ENCODE measurements at regions not wholly inside any gene's neighbourhood (a gene's known extent, or its start where the extent isn't known, plus 50 kb on each side); places are given as distances from the start of the nearest gene placed in this dataset.

- no peak for DNase-seq
Observed at GRCh38 chr3:194075088-194075615, 60.8 kb upstream of the HES1 start.

GRCh38 chr3:194075802-194076460, 60.0 kb upstream of the HES1 start:
- DNase-seq: no peak

GRCh38 chr3:194076475-194076874, 59.5 kb upstream of the HES1 start:
- DNase-seq: no peak

- no peak for DNase-seq
Observed at GRCh38 chr3:194077602-194078001, 58.3 kb upstream of the HES1 start.

- no peak for DNase-seq
Observed at GRCh38 chr3:194078045-194078821, 57.7 kb upstream of the HES1 start.

GRCh38 chr3:194079702-194080172, 56.2 kb upstream of the HES1 start:
- DNase-seq: no peak

GRCh38 chr3:194080436-194080835, 55.5 kb upstream of the HES1 start:
- no peak for DNase-seq

- DNase-seq: no peak
Observed at GRCh38 chr3:194080913-194081800, 54.8 kb upstream of the HES1 start.

- DNase-seq: no peak
Observed at GRCh38 chr3:194081826-194082225, 54.1 kb upstream of the HES1 start.

GRCh38 chr3:194082743-194083636, 53.0 kb upstream of the HES1 start:
- DNase-seq: no peak

- DNase-seq: no peak
Observed at GRCh38 chr3:194083637-194084224, 52.2 kb upstream of the HES1 start.

GRCh38 chr3:194084284-194084683, 51.7 kb upstream of the HES1 start:
- no peak for DNase-seq

Data from stimulated activated CD4-positive, alpha-beta T cell treated with anti-CD3 and anti-CD28 coated beads, Interleukin-2, amount 100 ng/mL, for 24 hours (primary cell).